Retinal pigment epithelial cell (primary cell): ENCODE measurements at regions not wholly inside any gene's neighbourhood (a gene's known extent, or its start where the extent isn't known, plus 50 kb on each side); places are given as distances from the start of the nearest gene placed in this dataset.

Experiments
- DNase-seq: peaks from one replicate; pipeline ENCODE4 v3.0.0-alpha.2; 2010; ENCODE audit warnings: low read depth
- H3K4me3 ChIP-seq: 2 replicates; pipeline ENCODE4 v1.5.1; 2011; ENCODE audit warnings: mild to moderate bottlenecking, low read length, control low read depth, moderate library complexity
- CTCF ChIP-seq: conservative IDR thresholded peaks from 2 replicates; pipeline ENCODE4 v1.5.1; 2011; ENCODE audit warnings: low read depth, low read length, control low read depth, inconsistent platforms

- no peak for DNase-seq
- no peak overlapping the region for H3K4me3 ChIP-seq
- TF ChIP-seq CTCF = no peak
Observed at GRCh38 chr10:2611603-2612002, 455.7 kb upstream of the PFKP start.

GRCh38 chr10:2610946-2611345 is 456.4 kb upstream of the PFKP start:
- H3K4me3 ChIP-seq = no peak overlapping the region
- DNase-seq = no peak
- TF ChIP-seq CTCF = no peak

- TF ChIP-seq CTCF = no peak
- H3K4me3 ChIP-seq = no peak overlapping the region
- no peak for DNase-seq
Observed at GRCh38 chr10:2604891-2605290, 462.5 kb upstream of the PFKP start.

- no peak for DNase-seq
- H3K4me3 ChIP-seq = no peak overlapping the region
- TF ChIP-seq CTCF = no peak
Observed at GRCh38 chr10:2599571-2599970, 467.8 kb upstream of the PFKP start.

GRCh38 chr10:2592360-2593160 is 474.8 kb upstream of the PFKP start:
- no peak for TF ChIP-seq CTCF
- no peak for DNase-seq
- no peak overlapping the region for H3K4me3 ChIP-seq

GRCh38 chr10:2589196-2589595 is 478.2 kb upstream of the PFKP start:
- no peak for DNase-seq
- H3K4me3 ChIP-seq = no peak overlapping the region
- no peak for TF ChIP-seq CTCF

GRCh38 chr10:2584385-2584784 is 483.0 kb upstream of the PFKP start:
- no peak overlapping the region for H3K4me3 ChIP-seq
- no peak for DNase-seq
- TF ChIP-seq CTCF = no peak
